ENCODE measurements at regions not wholly inside any gene's neighbourhood (a gene's known extent, or its start where the extent isn't known, plus 50 kb on each side); places are given as distances from the start of the nearest gene placed in this dataset.

GRCh38 chr2:62427146-62427545 lies 78.8 kb downstream of the TMEM17 start:
- no peaks in the 10 kb centered on the region for H3K4me1 ChIP-seq (ENCODE audit: control insufficient read depth, insufficient read depth, low read length)
- no peak overlapping the region for H3K4me3 ChIP-seq (ENCODE audit: low read length)
- no peaks in the 10 kb centered on the region for H3K27me3 ChIP-seq (ENCODE audit: control insufficient read depth, insufficient read depth, low read length)
- no peak overlapping the region for H3K9ac ChIP-seq (ENCODE audit: low read length)
- no peaks in the 10 kb centered on the region for H3K9me3 ChIP-seq (ENCODE audit: control insufficient read depth, low read length)
- H3K36me3 ChIP-seq (ENCODE audit: control insufficient read depth, insufficient read depth, low read length) = no peaks in the 10 kb centered on the region

- H3K27me3 ChIP-seq (ENCODE audit: control insufficient read depth, insufficient read depth, low read length) = no peaks in the 10 kb centered on the region
- H3K9ac ChIP-seq (ENCODE audit: low read length) = no peak overlapping the region
- H3K4me3 ChIP-seq (ENCODE audit: low read length) = no peak overlapping the region
- no peaks in the 10 kb centered on the region for H3K4me1 ChIP-seq (ENCODE audit: control insufficient read depth, insufficient read depth, low read length)
- H3K36me3 ChIP-seq (ENCODE audit: control insufficient read depth, insufficient read depth, low read length) = no peaks in the 10 kb centered on the region
- H3K9me3 ChIP-seq (ENCODE audit: control insufficient read depth, low read length) = no peaks in the 10 kb centered on the region
Measured at GRCh38 chr2:62426154-62426912, 79.7 kb downstream of the TMEM17 start.

GRCh38 chr2:62425684-62426083 lies 80.3 kb downstream of the TMEM17 start:
- no peak overlapping the region for H3K4me3 ChIP-seq (ENCODE audit: low read length)
- H3K9ac ChIP-seq (ENCODE audit: low read length) = no peak overlapping the region
- no peaks in the 10 kb centered on the region for H3K9me3 ChIP-seq (ENCODE audit: control insufficient read depth, low read length)
- no peaks in the 10 kb centered on the region for H3K27me3 ChIP-seq (ENCODE audit: control insufficient read depth, insufficient read depth, low read length)
- no peaks in the 10 kb centered on the region for H3K36me3 ChIP-seq (ENCODE audit: control insufficient read depth, insufficient read depth, low read length)
- no peaks in the 10 kb centered on the region for H3K4me1 ChIP-seq (ENCODE audit: control insufficient read depth, insufficient read depth, low read length)

DNA sequence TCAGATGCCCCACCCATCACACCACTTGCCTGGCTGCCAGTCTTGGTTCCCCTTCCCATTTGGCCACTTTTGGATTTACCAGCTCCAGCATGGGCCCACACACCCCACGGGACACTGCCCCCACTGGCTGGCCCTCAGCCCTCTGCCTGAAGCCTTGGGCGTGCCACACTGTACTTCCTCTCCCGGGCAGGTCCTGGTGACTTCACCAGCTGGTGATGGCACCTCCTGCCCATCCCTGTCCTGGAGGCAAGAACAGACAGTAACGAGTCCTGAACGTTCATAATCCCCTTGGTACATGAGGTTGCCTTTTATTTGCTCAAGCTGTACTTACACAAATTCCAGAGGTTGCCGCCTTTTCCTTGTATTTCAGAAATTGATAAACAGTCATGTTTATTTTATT lies 81.1 kb downstream of the TMEM17 start:
- H3K9me3 ChIP-seq (ENCODE audit: control insufficient read depth, low read length) = no peaks in the 10 kb centered on the region
- H3K9ac ChIP-seq (ENCODE audit: low read length) = no peak overlapping the region
- H3K36me3 ChIP-seq (ENCODE audit: control insufficient read depth, insufficient read depth, low read length) = no peaks in the 10 kb centered on the region
- H3K4me3 ChIP-seq (ENCODE audit: low read length) = no peak overlapping the region
- no peaks in the 10 kb centered on the region for H3K27me3 ChIP-seq (ENCODE audit: control insufficient read depth, insufficient read depth, low read length)
- H3K4me1 ChIP-seq (ENCODE audit: control insufficient read depth, insufficient read depth, low read length) = no peaks in the 10 kb centered on the region

DNA sequence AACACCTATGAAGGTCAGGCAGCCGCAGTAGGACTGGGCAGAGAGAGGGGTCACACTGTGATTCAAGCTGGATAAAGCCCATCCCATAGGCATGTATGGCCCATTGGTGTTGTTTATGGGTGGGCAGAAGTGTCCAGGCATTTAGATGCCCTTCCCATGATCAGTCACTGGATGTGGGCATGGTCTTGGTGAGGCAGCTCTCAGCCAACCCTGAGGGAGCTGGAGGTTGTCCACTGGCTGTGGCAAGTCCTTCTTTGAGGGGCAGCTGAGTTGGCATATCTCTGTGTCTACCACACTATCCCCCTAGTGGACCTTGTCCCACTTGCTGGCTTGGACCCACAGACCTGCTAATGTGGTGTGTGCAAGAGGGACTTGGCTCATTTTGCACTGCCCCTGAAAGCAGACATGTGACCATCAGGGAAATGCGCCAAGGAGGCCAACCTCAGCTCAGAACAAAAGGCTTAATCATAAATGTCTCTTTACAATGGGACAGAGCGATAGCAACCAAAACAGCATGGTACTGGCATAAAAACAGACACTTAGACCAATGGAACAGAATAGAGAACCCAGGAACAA lies 82.0 kb downstream of the TMEM17 start:
- H3K9me3 ChIP-seq (ENCODE audit: control insufficient read depth, low read length) = no peaks in the 10 kb centered on the region
- no peak overlapping the region for H3K4me3 ChIP-seq (ENCODE audit: low read length)
- H3K27me3 ChIP-seq (ENCODE audit: control insufficient read depth, insufficient read depth, low read length) = no peaks in the 10 kb centered on the region
- no peaks in the 10 kb centered on the region for H3K36me3 ChIP-seq (ENCODE audit: control insufficient read depth, insufficient read depth, low read length)
- no peaks in the 10 kb centered on the region for H3K4me1 ChIP-seq (ENCODE audit: control insufficient read depth, insufficient read depth, low read length)
- H3K9ac ChIP-seq (ENCODE audit: low read length) = no peak overlapping the region

DNA sequence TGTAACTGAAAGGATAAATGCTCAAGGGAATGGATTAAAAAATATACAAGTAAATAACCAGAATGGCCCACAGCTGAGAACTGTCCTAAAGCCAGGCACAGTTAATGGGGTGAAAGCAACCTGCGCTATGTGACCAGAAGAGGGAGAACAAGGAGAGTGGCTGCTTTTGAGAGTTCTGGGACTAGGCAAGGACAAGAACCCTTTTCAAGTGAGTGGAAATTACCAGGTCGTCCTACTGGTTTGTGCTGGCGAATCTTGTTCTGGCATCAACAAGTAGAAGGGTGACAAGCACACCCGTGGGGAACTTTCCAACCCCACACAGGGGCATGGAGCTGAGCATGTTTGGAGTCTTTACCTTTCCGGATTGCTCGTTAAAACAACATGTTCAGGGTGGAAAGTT lies 82.8 kb downstream of the TMEM17 start:
- no peaks in the 10 kb centered on the region for H3K4me1 ChIP-seq (ENCODE audit: control insufficient read depth, insufficient read depth, low read length)
- no peak overlapping the region for H3K4me3 ChIP-seq (ENCODE audit: low read length)

GRCh38 chr2:62415518-62415917 lies 90.5 kb downstream of the TMEM17 start:
- no peaks in the 10 kb centered on the region for H3K36me3 ChIP-seq (ENCODE audit: control insufficient read depth, insufficient read depth, low read length)
- H3K9ac ChIP-seq (ENCODE audit: low read length) = no peak overlapping the region
- no peak overlapping the region for H3K4me3 ChIP-seq (ENCODE audit: low read length)
- H3K9me3 ChIP-seq (ENCODE audit: control insufficient read depth, low read length) = no peaks in the 10 kb centered on the region
- no peaks in the 10 kb centered on the region for H3K27me3 ChIP-seq (ENCODE audit: control insufficient read depth, insufficient read depth, low read length)
- peaks cover 16% of the 10 kb centered on the region for H3K4me1 ChIP-seq (ENCODE audit: control insufficient read depth, insufficient read depth, low read length)

More for the DNA sequence above, 82.8 kb downstream of the TMEM17 start:
- Histone ChIP-seq H3K27me3 (ENCODE audit: control insufficient read depth, insufficient read depth, low read length) (no peaks in the 10 kb centered on the region), H3K9ac (ENCODE audit: low read length) (no peak overlapping the region), H3K36me3 (ENCODE audit: control insufficient read depth, insufficient read depth, low read length) (no peaks in the 10 kb centered on the region), H3K9me3 (ENCODE audit: control insufficient read depth, low read length) (no peaks in the 10 kb centered on the region)

GRCh38 chr2:62415019-62415431 lies 91.0 kb downstream of the TMEM17 start:
- H3K9ac ChIP-seq (ENCODE audit: low read length) = no peak overlapping the region
- no peaks in the 10 kb centered on the region for H3K36me3 ChIP-seq (ENCODE audit: control insufficient read depth, insufficient read depth, low read length)
- H3K4me1 ChIP-seq (ENCODE audit: control insufficient read depth, insufficient read depth, low read length) = peaks cover 16% of the 10 kb centered on the region
- no peaks in the 10 kb centered on the region for H3K9me3 ChIP-seq (ENCODE audit: control insufficient read depth, low read length)
- no peaks in the 10 kb centered on the region for H3K27me3 ChIP-seq (ENCODE audit: control insufficient read depth, insufficient read depth, low read length)
- no peak overlapping the region for H3K4me3 ChIP-seq (ENCODE audit: low read length)

DNA sequence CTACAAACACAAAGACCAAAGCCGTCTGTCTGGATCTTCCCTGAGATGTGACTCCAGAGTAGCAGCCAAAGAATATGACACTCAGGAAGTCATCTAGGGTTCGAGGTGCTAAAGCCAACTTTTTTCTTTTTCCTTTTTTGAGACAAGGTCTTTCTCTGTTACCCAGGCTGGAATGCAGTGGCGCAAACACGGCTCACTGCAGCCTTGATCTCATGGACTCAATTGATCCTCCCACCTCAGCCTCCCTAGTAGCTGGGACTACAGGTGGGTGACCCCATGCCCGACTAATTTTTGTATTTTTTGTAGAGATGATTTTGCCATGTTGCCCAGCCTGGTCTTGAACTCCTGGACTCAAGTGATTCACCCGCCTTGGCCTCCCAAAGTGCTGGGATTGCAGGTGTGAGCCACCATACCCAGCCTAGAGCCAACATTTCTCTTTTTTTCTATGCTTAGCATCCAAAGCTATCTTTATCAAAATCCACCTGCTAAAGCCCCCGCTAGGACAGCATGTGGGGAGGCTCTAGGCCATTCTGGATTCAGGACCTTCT lies 92.8 kb downstream of the TMEM17 start:
- no peak overlapping the region for H3K4me3 ChIP-seq (ENCODE audit: low read length)

DNA sequence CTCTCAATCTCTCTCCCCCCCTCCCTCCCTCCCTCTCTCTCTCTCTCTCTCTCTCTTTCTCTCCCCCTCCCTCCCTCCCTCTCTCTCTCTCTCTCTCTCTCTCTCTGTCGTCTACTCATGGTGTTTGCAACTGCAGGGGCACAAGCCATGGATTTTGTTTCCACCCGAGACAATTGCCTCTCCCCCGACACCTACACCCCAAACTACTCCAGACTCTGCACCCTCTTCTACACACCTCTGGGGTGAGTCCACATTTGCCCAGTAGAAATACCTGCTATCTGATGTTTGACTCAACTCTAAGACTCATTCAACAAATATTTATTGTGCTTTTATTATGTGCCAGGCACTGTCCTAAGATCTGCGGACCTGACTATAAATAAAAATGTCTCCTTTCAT lies 93.7 kb downstream of the TMEM17 start:
- no peaks in the 10 kb centered on the region for H3K9me3 ChIP-seq (ENCODE audit: control insufficient read depth, low read length)
- peaks cover 28% of the 10 kb centered on the region for H3K4me1 ChIP-seq (ENCODE audit: control insufficient read depth, insufficient read depth, low read length)
- H3K4me3 ChIP-seq (ENCODE audit: low read length) = no peak overlapping the region
- no peaks in the 10 kb centered on the region for H3K27me3 ChIP-seq (ENCODE audit: control insufficient read depth, insufficient read depth, low read length)
- no peak overlapping the region for H3K9ac ChIP-seq (ENCODE audit: low read length)
- H3K36me3 ChIP-seq (ENCODE audit: control insufficient read depth, insufficient read depth, low read length) = no peaks in the 10 kb centered on the region

More for the DNA sequence above, 92.8 kb downstream of the TMEM17 start:
- Histone ChIP-seq H3K27me3 (ENCODE audit: control insufficient read depth, insufficient read depth, low read length) (no peaks in the 10 kb centered on the region), H3K4me1 (ENCODE audit: control insufficient read depth, insufficient read depth, low read length) (peaks cover 27% of the 10 kb centered on the region), H3K9me3 (ENCODE audit: control insufficient read depth, low read length) (no peaks in the 10 kb centered on the region), H3K36me3 (ENCODE audit: control insufficient read depth, insufficient read depth, low read length) (no peaks in the 10 kb centered on the region), H3K9ac (ENCODE audit: low read length) (no peak overlapping the region)

DNA sequence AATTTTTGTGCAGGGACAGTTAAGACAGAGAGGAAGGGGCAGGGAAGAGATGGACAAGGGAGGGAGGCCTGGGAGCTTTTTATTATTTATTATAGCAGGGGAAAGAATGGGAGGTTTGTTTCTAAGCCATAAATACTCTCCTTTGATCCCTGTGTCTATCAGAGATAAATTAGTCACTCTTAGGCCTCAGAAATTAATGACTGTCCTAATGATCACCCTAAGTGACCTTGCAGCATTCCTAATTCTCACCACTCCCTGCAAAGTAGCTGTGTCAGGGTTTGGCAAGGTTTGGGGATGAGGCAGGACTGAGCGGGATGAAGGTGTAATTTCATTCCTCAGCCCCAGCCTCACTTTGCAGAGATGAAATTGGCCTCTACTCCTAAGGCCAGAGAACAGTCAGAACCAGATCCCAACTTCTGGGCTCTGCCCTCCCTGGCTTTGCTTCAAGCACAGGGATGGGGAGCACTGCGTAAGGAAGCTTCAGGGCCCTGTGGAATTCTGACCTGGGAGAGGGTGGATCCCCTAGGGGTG lies 95.0 kb downstream of the TMEM17 start:
- no peak overlapping the region for H3K9ac ChIP-seq (ENCODE audit: low read length)
- H3K36me3 ChIP-seq (ENCODE audit: control insufficient read depth, insufficient read depth, low read length) = no peaks in the 10 kb centered on the region
- H3K9me3 ChIP-seq (ENCODE audit: control insufficient read depth, low read length) = no peaks in the 10 kb centered on the region
- H3K4me3 ChIP-seq (ENCODE audit: low read length) = no peak overlapping the region
- no peaks in the 10 kb centered on the region for H3K27me3 ChIP-seq (ENCODE audit: control insufficient read depth, insufficient read depth, low read length)
- peaks cover 40% of the 10 kb centered on the region for H3K4me1 ChIP-seq (ENCODE audit: control insufficient read depth, insufficient read depth, low read length)

- Histone ChIP-seq H3K36me3 (ENCODE audit: control insufficient read depth, insufficient read depth, low read length) (no peaks in the 10 kb centered on the region), H3K9me3 (ENCODE audit: control insufficient read depth, low read length) (no peaks in the 10 kb centered on the region), H3K27me3 (ENCODE audit: control insufficient read depth, insufficient read depth, low read length) (no peaks in the 10 kb centered on the region), H3K4me3 (ENCODE audit: low read length) (no peak overlapping the region), H3K4me1 (ENCODE audit: control insufficient read depth, insufficient read depth, low read length) (peaks cover 41% of the 10 kb centered on the region), H3K9ac (ENCODE audit: low read length) (no peak overlapping the region)
Measured at GRCh38 chr2:62410015-62410453, 96.0 kb downstream of the TMEM17 start.

Data from mucosa of stomach (tissue), 1 donor.